Mesendoderm (in vitro differentiated cells): ENCODE measurements at regions not wholly inside any gene's neighbourhood (a gene's known extent, or its start where the extent isn't known, plus 50 kb on each side); places are given as distances from the start of the nearest gene placed in this dataset.
"Not testable (repeated sequence)": the region's sequence is repeated elsewhere in the genome, so short reads cannot be mapped to it uniquely, and the experiment has no call there.

Source experiments
- DNase-seq: peaks from one replicate; pipeline ENCODE4 v3.0.0; 2013
- H2AK5ac ChIP-seq: 2 replicates; pipeline ENCODE4 v1.6.1; 2013; ENCODE audit warnings: low read length, inconsistent platforms
- H2BK120ac ChIP-seq: 2 replicates; pipeline ENCODE4 v1.6.1; 2013; ENCODE audit warnings: low read depth, mild to moderate bottlenecking, low read length, moderate library complexity, mixed read lengths
- H2BK15ac ChIP-seq: replicated peaks from 2 replicates; pipeline ENCODE4 v1.6.1; 2013; ENCODE audit warnings: low read depth, mild to moderate bottlenecking, moderate library complexity
- H2BK5ac ChIP-seq: 2 replicates; pipeline ENCODE4 v1.6.1; 2013; ENCODE audit warnings: low read length, inconsistent platforms
- H3K18ac ChIP-seq: 2 replicates; pipeline ENCODE4 v1.6.1; 2013; ENCODE audit warnings: mild to moderate bottlenecking, low read length, mixed read lengths
- H3K23ac ChIP-seq: one replicate; pipeline ENCODE4 v1.6.1; 2013; ENCODE audit warnings: low read length
- H3K27ac ChIP-seq: 2 replicates; pipeline ENCODE4 v1.5.1; 2013; ENCODE audit warnings: low read depth, mild to moderate bottlenecking, inconsistent platforms, low read length, moderate library complexity
- H3K27me3 ChIP-seq: 2 replicates; pipeline ENCODE4 v1.6.1; 2013; ENCODE audit warnings: low read length, control low read depth, mild to moderate bottlenecking, inconsistent platforms; ENCODE audit not compliant: insufficient read depth, poor library complexity
- H3K36me3 ChIP-seq: 2 replicates; pipeline ENCODE4 v1.6.1; 2013; ENCODE audit warnings: low read length, inconsistent platforms; ENCODE audit not compliant: control insufficient read depth, insufficient read depth
- H3K4ac ChIP-seq: one replicate; pipeline ENCODE4 v1.6.1; 2013; ENCODE audit warnings: low read depth, mild to moderate bottlenecking, low read length, moderate library complexity
- H3K4me1 ChIP-seq: 2 replicates; pipeline ENCODE4 v1.6.1; 2013; ENCODE audit warnings: low read depth, low read length, inconsistent platforms; ENCODE audit not compliant: control insufficient read depth
- H3K4me2 ChIP-seq: 2 replicates; pipeline ENCODE4 v1.6.1; 2013; ENCODE audit warnings: low read length
- H3K4me3 ChIP-seq: 2 replicates; pipeline ENCODE4 v1.5.1; 2013; ENCODE audit warnings: mild to moderate bottlenecking, low read length
- H3K56ac ChIP-seq: one replicate; pipeline ENCODE4 v1.6.1; 2013; ENCODE audit warnings: low read length
- H3K79me1 ChIP-seq: 2 replicates; pipeline ENCODE4 v1.6.1; 2013; ENCODE audit warnings: low read length, inconsistent platforms
- H3K79me2 ChIP-seq: 2 replicates; pipeline ENCODE4 v1.6.1; 2013; ENCODE audit warnings: mild to moderate bottlenecking, low read length; ENCODE audit not compliant: control insufficient read depth, insufficient read depth
- H3K9ac ChIP-seq: 2 replicates; pipeline ENCODE4 v1.6.1; 2013; ENCODE audit warnings: low read length, inconsistent platforms
- H4K5ac ChIP-seq: one replicate; pipeline ENCODE4 v1.6.1; 2013; ENCODE audit warnings: low read length
- H4K8ac ChIP-seq: one replicate; pipeline ENCODE4 v1.6.1; 2013; ENCODE audit warnings: low read depth, mild to moderate bottlenecking, control low read depth, low read length, moderate library complexity
- WGBS: extraction: QIAGEN DNeasy Blood & Tissue Kit; methylation state at CpG from one replicate; pipeline ENCODE4 v1.1.7; 2013; ENCODE audit warnings: low lambda C conversion rate, missing lambda C conversion rate; ENCODE audit not compliant: insufficient coverage; ENCODE audit errors: extremely low coverage; 5-methylcytosine and 5-hydroxymethylcytosine counted together

- not testable (repeated sequence) for H3K4me1 ChIP-seq, H4K8ac ChIP-seq, H3K79me2 ChIP-seq, H3K4me3 ChIP-seq, H3K79me1 ChIP-seq, H3K36me3 ChIP-seq, H2BK5ac ChIP-seq, H3K4me2 ChIP-seq, H2BK120ac ChIP-seq, H3K18ac ChIP-seq, DNase-seq, H3K4ac ChIP-seq, H2AK5ac ChIP-seq, H4K5ac ChIP-seq, H3K9ac ChIP-seq, H2BK15ac ChIP-seq, H3K56ac ChIP-seq, H3K27me3 ChIP-seq, H3K23ac ChIP-seq, H3K27ac ChIP-seq
- no CpG with 5 or more reads among the region's 4 CpGs for WGBS
These were observed 121.7 kb downstream of the ATOH1 start for GRCh38 chr4:93950239-93950638.

- Histone ChIP-seq H4K8ac (no peak overlapping the region), H2AK5ac (no peak overlapping the region), H3K23ac (no peak overlapping the region), H3K79me2 (no peaks in the 10 kb centered on the region), H3K56ac (no peak overlapping the region), H2BK120ac (no peak overlapping the region), H3K79me1 (no peaks in the 10 kb centered on the region), H3K4me2 (no peak overlapping the region), H3K9ac (no peak overlapping the region), H3K36me3 (no peaks in the 10 kb centered on the region), H3K4me1 (no peaks in the 10 kb centered on the region), H3K27me3 (no peaks in the 10 kb centered on the region), H3K27ac (no peak overlapping the region), H2BK15ac (no peak overlapping the region), H2BK5ac (no peak overlapping the region), H3K18ac (no peak overlapping the region), H3K4ac (no peak overlapping the region), H3K4me3 (no peak overlapping the region), H4K5ac (no peak overlapping the region)
- DNase-seq: no peak
- WGBS: no CpG with 5 or more reads among the region's 1 CpG
These were observed 128.6 kb downstream of the ATOH1 start for GRCh38 chr4:93957186-93957585.

- Histone ChIP-seq H2AK5ac (no peak overlapping the region), H3K4me2 (no peak overlapping the region), H4K8ac (no peak overlapping the region), H3K23ac (no peak overlapping the region), H4K5ac (no peak overlapping the region), H3K79me1 (no peaks in the 10 kb centered on the region), H2BK5ac (no peak overlapping the region), H3K9ac (no peak overlapping the region), H3K27ac (no peak overlapping the region), H3K27me3 (no peaks in the 10 kb centered on the region), H3K4me3 (no peak overlapping the region), H3K36me3 (no peaks in the 10 kb centered on the region), H3K4me1 (no peaks in the 10 kb centered on the region), H3K18ac (no peak overlapping the region), H3K4ac (no peak overlapping the region), H2BK15ac (no peak overlapping the region), H3K79me2 (no peaks in the 10 kb centered on the region), H3K56ac (no peak overlapping the region), H2BK120ac (no peak overlapping the region)
- DNase-seq: peak; percentile 1
These were observed 131.9 kb downstream of the ATOH1 start for GRCh38 chr4:93960450-93960849.

GRCh38 chr4:93960916-93961315 is 132.4 kb downstream of the ATOH1 start:
- no peak overlapping the region for H2BK15ac ChIP-seq
- H3K36me3 ChIP-seq: no peaks in the 10 kb centered on the region
- H3K27ac ChIP-seq: no peak overlapping the region
- no peak overlapping the region for H4K5ac ChIP-seq
- H3K18ac ChIP-seq: no peak overlapping the region
- H3K4me2 ChIP-seq: no peak overlapping the region
- H2BK120ac ChIP-seq: no peak overlapping the region
- no peaks in the 10 kb centered on the region for H3K79me2 ChIP-seq
- H3K56ac ChIP-seq: no peak overlapping the region
- no CpG with 5 or more reads among the region's 3 CpGs for WGBS
- H4K8ac ChIP-seq: no peak overlapping the region
- H3K79me1 ChIP-seq: no peaks in the 10 kb centered on the region
- no peak overlapping the region for H2AK5ac ChIP-seq
- H3K9ac ChIP-seq: no peak overlapping the region
- H2BK5ac ChIP-seq: no peak overlapping the region
- no peak overlapping the region for H3K23ac ChIP-seq
- no peaks in the 10 kb centered on the region for H3K27me3 ChIP-seq
- no peak overlapping the region for H3K4me3 ChIP-seq
- H3K4ac ChIP-seq: no peak overlapping the region
- H3K4me1 ChIP-seq: no peaks in the 10 kb centered on the region
- DNase-seq: no peak

GRCh38 chr4:93981594-93981993 is 153.0 kb downstream of the ATOH1 start:
- H4K8ac ChIP-seq: no peak overlapping the region
- no peaks in the 10 kb centered on the region for H3K27me3 ChIP-seq
- no CpG with 5 or more reads among the region's 6 CpGs for WGBS
- no peak overlapping the region for H3K56ac ChIP-seq
- no peak for DNase-seq
- H2BK15ac ChIP-seq: no peak overlapping the region
- H3K79me1 ChIP-seq: no peaks in the 10 kb centered on the region
- no peaks in the 10 kb centered on the region for H3K4me1 ChIP-seq
- no peak overlapping the region for H3K18ac ChIP-seq
- H3K4ac ChIP-seq: no peak overlapping the region
- H3K4me2 ChIP-seq: no peak overlapping the region
- H3K9ac ChIP-seq: no peak overlapping the region
- no peak overlapping the region for H3K27ac ChIP-seq
- H2AK5ac ChIP-seq: no peak overlapping the region
- no peak overlapping the region for H2BK120ac ChIP-seq
- no peaks in the 10 kb centered on the region for H3K36me3 ChIP-seq
- no peak overlapping the region for H4K5ac ChIP-seq
- H2BK5ac ChIP-seq: no peak overlapping the region
- H3K4me3 ChIP-seq: no peak overlapping the region
- no peak overlapping the region for H3K23ac ChIP-seq
- H3K79me2 ChIP-seq: no peaks in the 10 kb centered on the region

GRCh38 chr4:93982255-93982654 is 153.7 kb downstream of the ATOH1 start:
- H3K4me3 ChIP-seq: no peak overlapping the region
- H3K4me1 ChIP-seq: no peaks in the 10 kb centered on the region
- H3K9ac ChIP-seq: no peak overlapping the region
- no peak overlapping the region for H3K4me2 ChIP-seq
- no peak overlapping the region for H2BK5ac ChIP-seq
- no peak overlapping the region for H2AK5ac ChIP-seq
- H3K27me3 ChIP-seq: no peaks in the 10 kb centered on the region
- no peak overlapping the region for H2BK120ac ChIP-seq
- no peak overlapping the region for H3K18ac ChIP-seq
- H2BK15ac ChIP-seq: no peak overlapping the region
- H3K23ac ChIP-seq: no peak overlapping the region
- no peak overlapping the region for H3K56ac ChIP-seq
- DNase-seq: no peak
- H3K27ac ChIP-seq: no peak overlapping the region
- no peaks in the 10 kb centered on the region for H3K79me1 ChIP-seq
- H3K36me3 ChIP-seq: no peaks in the 10 kb centered on the region
- no peak overlapping the region for H3K4ac ChIP-seq
- no peaks in the 10 kb centered on the region for H3K79me2 ChIP-seq
- H4K8ac ChIP-seq: no peak overlapping the region
- WGBS: no CpG with 5 or more reads among the region's 1 CpG
- H4K5ac ChIP-seq: no peak overlapping the region
